ENCODE measurements at regions not wholly inside any gene's neighbourhood (a gene's known extent, or its start where the extent isn't known, plus 50 kb on each side); places are given as distances from the start of the nearest gene placed in this dataset.

DNA sequence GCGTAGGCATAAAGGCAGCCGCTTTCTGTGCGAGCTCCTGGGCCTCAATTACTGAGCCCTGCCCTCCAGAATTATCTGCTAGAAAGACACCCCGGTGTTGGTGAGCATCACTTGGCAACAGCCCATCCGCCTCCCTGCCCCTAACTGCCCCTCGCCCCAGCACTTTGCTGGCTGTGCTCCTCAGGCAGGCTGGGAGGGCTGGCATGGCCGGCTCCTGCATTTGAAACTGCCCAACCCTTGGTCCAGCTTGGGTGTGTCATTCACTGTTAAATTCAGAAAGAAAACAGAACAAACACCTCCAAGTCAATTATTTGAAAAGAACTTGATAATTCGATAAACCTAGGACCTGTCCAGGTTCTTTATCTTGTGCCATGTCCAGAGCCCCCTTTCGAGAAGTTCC, 334.2 kb downstream of the IRX2 start:
- no peaks in the 10 kb centered on the region for H3K4me1 ChIP-seq
- intact Hi-C loops (cut with DNase I; ENCODE audit: low total_unique reads), result no loop called here
- H3K27me3 ChIP-seq, result no peaks in the 10 kb centered on the region
- TF ChIP-seq, protein P1, sequence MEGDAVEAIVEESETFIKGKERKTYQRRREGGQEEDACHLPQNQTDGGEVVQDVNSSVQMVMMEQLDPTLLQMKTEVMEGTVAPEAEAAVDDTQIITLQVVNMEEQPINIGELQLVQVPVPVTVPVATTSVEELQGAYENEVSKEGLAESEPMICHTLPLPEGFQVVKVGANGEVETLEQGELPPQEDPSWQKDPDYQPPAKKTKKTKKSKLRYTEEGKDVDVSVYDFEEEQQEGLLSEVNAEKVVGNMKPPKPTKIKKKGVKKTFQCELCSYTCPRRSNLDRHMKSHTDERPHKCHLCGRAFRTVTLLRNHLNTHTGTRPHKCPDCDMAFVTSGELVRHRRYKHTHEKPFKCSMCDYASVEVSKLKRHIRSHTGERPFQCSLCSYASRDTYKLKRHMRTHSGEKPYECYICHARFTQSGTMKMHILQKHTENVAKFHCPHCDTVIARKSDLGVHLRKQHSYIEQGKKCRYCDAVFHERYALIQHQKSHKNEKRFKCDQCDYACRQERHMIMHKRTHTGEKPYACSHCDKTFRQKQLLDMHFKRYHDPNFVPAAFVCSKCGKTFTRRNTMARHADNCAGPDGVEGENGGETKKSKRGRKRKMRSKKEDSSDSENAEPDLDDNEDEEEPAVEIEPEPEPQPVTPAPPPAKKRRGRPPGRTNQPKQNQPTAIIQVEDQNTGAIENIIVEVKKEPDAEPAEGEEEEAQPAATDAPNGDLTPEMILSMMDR (IDR thresholded peaks at IDR 0.05), result no peak
- peaks cover 0 to 6% (median 0%) of the 10 kb centered on the region in 3 donors for H3K9me3 ChIP-seq
- no peaks in the 10 kb centered on the region for H3K36me3 ChIP-seq
- H3K4me3 ChIP-seq, result no peak overlapping the region
- no peak overlapping the region for H3K27ac ChIP-seq
- no peak for DNase-seq

DNA sequence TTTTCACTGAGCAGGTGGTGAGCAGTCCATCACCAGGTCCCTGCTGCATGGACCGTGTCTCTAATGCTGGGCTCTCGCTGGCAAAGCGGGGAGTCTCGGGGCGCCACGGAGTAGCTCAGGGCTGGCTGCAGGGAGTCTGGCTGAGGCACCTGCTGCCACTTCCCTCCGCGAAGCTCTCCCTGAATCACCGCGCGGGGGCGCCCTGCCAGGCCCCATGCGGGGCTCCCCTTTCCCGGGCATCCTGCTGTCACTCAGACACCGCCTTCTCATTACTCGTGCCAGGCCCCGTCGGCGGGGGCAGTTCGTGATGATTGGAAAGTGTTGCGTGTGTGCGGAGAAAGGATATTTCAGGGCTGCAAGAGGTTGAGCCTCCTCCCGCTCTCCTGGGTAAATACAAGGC, 335.8 kb downstream of the IRX2 start:
- no peak overlapping the region for H3K27ac ChIP-seq
- TF ChIP-seq, protein P1 (IDR thresholded peaks at IDR 0.05), result no peak
- no peaks in the 10 kb centered on the region for H3K9me3 ChIP-seq
- H3K36me3 ChIP-seq, result no peaks in the 10 kb centered on the region
- no peak for DNase-seq
- no peaks in the 10 kb centered on the region for H3K27me3 ChIP-seq
- H3K4me1 ChIP-seq, result no peaks in the 10 kb centered on the region
- intact Hi-C loops (cut with DNase I; ENCODE audit: low total_unique reads), result no loop called here
- no peak overlapping the region for H3K4me3 ChIP-seq

DNA sequence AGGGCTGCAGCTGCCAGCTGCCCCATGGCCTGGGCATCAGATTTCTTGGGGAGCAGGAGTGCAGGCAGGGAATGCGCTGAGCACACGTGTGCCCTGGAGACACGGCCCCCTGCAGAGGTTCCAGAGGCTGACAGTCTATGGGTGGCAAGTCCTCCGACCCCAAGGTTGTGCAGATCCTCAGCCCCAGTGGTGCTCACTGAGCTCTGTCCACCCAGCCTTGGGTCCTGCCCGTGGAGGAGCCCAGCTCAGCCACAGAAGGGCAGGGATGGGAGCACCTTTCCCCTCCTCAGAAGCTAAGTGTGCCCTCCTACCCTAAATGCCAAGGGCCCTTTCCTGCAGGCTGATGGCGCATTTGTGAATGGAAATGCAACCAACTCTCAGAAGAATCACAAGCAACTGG, 341.0 kb downstream of the IRX2 start:
- no peaks in the 10 kb centered on the region for H3K27me3 ChIP-seq
- H3K9me3 ChIP-seq, result no peaks in the 10 kb centered on the region
- intact Hi-C loops (cut with DNase I; ENCODE audit: low total_unique reads), result no loop called here
- no peak overlapping the region for H3K27ac ChIP-seq
- no peaks in the 10 kb centered on the region for H3K4me1 ChIP-seq
- TF ChIP-seq, protein P1 (IDR thresholded peaks at IDR 0.05), result no peak
- DNase-seq, result no peak
- H3K36me3 ChIP-seq, result no peaks in the 10 kb centered on the region
- no peak overlapping the region for H3K4me3 ChIP-seq

DNA sequence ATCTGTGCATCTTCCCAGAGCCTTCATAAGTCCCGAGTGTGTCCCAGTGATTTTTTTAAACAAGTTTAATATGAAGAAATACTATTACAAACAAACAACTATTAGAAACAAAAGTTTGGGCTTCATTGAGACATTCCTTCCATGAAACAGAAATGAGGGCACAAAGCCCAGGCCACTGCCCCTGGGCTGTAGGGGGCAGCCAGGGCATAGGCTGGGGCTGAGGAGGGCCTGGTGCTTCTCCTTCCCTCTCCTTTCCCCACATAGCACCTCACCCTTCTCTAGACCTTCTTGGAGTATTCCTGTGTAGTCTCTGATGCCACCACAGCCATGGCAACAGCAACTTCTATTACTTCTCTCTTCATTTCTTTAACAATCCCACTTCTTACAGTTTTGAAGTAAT, 348.2 kb downstream of the IRX2 start:
- TF ChIP-seq, protein P1 (IDR thresholded peaks at IDR 0.05), result no peak
- Histone ChIP-seq H3K27me3 (no peaks in the 10 kb centered on the region), H3K9me3 (no peaks in the 10 kb centered on the region), H3K27ac (no peak overlapping the region), H3K4me1 (no peaks in the 10 kb centered on the region), H3K36me3 (no peaks in the 10 kb centered on the region), H3K4me3 (no peak overlapping the region)
- intact Hi-C loops (cut with DNase I; ENCODE audit: low total_unique reads), result no loop called here
- DNase-seq, result no peak

DNA sequence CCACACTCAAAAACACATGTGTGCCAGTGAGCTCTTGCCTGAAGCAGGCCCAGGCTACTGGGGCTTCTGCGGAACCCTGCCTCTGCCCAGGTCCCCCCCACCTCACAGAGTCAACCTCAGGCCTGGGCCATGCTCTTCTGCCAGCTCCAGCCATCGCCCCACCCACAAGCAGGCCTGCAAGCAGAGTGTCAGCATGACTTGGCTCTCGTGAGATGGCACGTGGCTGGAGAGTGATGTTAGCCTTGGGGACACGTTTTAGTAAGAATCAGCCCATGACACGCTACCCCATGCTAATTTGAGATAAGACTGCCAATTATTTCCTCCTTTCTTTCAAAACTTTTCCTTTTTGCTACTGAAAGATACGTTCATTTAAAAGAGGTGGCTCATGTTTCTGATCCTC, 351.7 kb downstream of the IRX2 start:
- H3K4me1 ChIP-seq, result no peaks in the 10 kb centered on the region
- intact Hi-C loops (cut with DNase I; ENCODE audit: low total_unique reads), result no loop called here
- H3K27ac ChIP-seq, result no peak overlapping the region
- DNase-seq, result no peak
- no peaks in the 10 kb centered on the region for H3K36me3 ChIP-seq
- no peaks in the 10 kb centered on the region for H3K27me3 ChIP-seq
- H3K9me3 ChIP-seq, result no peaks in the 10 kb centered on the region
- no peak overlapping the region for H3K4me3 ChIP-seq
- TF ChIP-seq, protein P1 (IDR thresholded peaks at IDR 0.05), result no peak

DNA sequence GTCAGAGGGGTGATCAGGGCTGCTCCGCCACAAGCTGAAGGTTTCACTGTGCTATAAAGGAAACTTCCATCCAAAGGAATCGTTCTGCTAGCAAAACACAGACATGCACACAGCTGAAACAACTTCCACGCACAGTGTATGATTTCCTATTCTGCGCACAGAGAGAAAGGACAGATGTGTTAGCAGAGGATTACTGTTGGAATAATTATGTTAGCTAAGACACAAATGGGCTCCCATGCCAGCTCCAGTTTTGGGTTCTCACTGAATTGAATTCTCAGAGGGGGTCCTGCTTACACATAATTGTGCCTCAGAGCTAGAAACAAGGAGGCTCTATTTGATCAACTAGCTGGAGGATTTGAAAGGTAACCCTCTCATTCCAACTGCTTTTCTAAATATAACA, 352.4 kb downstream of the IRX2 start:
- intact Hi-C loops (cut with DNase I; ENCODE audit: low total_unique reads), result no loop called here
- TF ChIP-seq, protein P1 (IDR thresholded peaks at IDR 0.05), result no peak
- DNase-seq, result no peak
- no peaks in the 10 kb centered on the region for H3K36me3 ChIP-seq
- no peak overlapping the region for H3K4me3 ChIP-seq
- no peaks in the 10 kb centered on the region for H3K27me3 ChIP-seq
- H3K9me3 ChIP-seq, result no peaks in the 10 kb centered on the region
- no peak overlapping the region for H3K27ac ChIP-seq
- no peaks in the 10 kb centered on the region for H3K4me1 ChIP-seq

Measured in tibial artery (tissue), 4 donors.